ENCODE measurements at regions not wholly inside any gene's neighbourhood (a gene's known extent, or its start where the extent isn't known, plus 50 kb on each side); places are given as distances from the start of the nearest gene placed in this dataset.

GRCh38 chr2:211241891-211242290 lies 685.5 kb downstream of the CPS1 start:
- no peak overlapping the region for H3K4me3 ChIP-seq (replicated peaks; ENCODE audit: low read depth, low read length)
- no peak for DNase-seq (ENCODE audit: extremely low read depth, low read depth)
- TF ChIP-seq, protein P1, sequence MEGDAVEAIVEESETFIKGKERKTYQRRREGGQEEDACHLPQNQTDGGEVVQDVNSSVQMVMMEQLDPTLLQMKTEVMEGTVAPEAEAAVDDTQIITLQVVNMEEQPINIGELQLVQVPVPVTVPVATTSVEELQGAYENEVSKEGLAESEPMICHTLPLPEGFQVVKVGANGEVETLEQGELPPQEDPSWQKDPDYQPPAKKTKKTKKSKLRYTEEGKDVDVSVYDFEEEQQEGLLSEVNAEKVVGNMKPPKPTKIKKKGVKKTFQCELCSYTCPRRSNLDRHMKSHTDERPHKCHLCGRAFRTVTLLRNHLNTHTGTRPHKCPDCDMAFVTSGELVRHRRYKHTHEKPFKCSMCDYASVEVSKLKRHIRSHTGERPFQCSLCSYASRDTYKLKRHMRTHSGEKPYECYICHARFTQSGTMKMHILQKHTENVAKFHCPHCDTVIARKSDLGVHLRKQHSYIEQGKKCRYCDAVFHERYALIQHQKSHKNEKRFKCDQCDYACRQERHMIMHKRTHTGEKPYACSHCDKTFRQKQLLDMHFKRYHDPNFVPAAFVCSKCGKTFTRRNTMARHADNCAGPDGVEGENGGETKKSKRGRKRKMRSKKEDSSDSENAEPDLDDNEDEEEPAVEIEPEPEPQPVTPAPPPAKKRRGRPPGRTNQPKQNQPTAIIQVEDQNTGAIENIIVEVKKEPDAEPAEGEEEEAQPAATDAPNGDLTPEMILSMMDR (IDR thresholded peaks at IDR 0.05; ENCODE audit: low read depth, low read length, missing control alignments) = no peak

GRCh38 chr2:211247751-211248150 lies 691.4 kb downstream of the CPS1 start:
- no peak for DNase-seq (ENCODE audit: extremely low read depth, low read depth)
- TF ChIP-seq, protein P1 (IDR thresholded peaks at IDR 0.05; ENCODE audit: low read depth, low read length, missing control alignments) = no peak
- no peak overlapping the region for H3K4me3 ChIP-seq (replicated peaks; ENCODE audit: low read depth, low read length)

DNA sequence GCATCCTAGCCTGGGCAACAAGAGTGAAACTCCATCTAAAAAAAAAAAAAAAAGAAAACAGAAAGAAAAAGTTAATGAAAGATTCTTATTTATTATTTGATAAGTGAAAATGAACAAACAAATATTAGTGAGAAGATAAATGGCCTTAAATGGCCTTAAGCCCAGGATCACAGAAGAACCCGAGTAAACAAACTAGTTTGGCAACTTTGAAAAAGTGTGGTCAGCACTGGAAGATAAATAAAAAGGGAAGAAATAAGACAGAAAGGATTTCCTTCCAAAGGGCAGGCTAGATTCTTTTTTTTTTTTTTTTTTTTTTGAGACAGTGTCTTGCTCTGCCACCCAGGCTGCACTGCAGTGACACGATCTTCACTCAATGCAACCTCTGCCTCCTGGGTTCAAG lies 692.4 kb downstream of the CPS1 start:
- H3K4me3 ChIP-seq (replicated peaks; ENCODE audit: low read depth, low read length) = no peak overlapping the region
- DNase-seq (ENCODE audit: extremely low read depth, low read depth) = no peak
- TF ChIP-seq, protein P1 (IDR thresholded peaks at IDR 0.05; ENCODE audit: low read depth, low read length, missing control alignments) = no peak

DNA sequence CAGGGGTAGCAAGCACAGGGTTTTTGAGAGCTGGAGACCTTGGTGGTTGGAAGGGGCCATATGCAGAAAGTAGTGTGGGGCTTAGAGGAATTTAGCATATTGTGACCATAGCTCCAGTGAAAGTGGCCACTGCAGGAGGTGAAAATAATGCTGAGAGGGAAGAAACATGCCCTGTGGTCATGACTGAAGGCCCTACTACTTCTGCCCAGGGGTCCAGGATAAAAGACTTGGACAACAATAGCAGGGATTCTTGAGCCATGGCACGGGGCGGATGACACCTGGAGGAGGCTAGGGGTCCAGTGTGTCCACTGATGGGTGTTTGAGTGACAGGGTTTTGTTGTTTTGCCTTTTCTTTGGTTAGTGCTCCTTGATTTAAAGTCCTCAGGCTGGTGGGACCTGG lies 694.6 kb downstream of the CPS1 start:
- no peak for DNase-seq (ENCODE audit: extremely low read depth, low read depth)
- H3K4me3 ChIP-seq (replicated peaks; ENCODE audit: low read depth, low read length) = no peak overlapping the region
- TF ChIP-seq, protein P1 (IDR thresholded peaks at IDR 0.05; ENCODE audit: low read depth, low read length, missing control alignments) = no peak

GRCh38 chr2:211258646-211259335 lies 702.4 kb downstream of the CPS1 start:
- H3K4me3 ChIP-seq (replicated peaks; ENCODE audit: low read depth, low read length) = no peak overlapping the region
- TF ChIP-seq, protein P1 (IDR thresholded peaks at IDR 0.05; ENCODE audit: low read depth, low read length, missing control alignments) = no peak

GRCh38 chr2:211259831-211260476 lies 703.6 kb downstream of the CPS1 start:
- H3K4me3 ChIP-seq (replicated peaks; ENCODE audit: low read depth, low read length) = no peak overlapping the region
- DNase-seq (ENCODE audit: extremely low read depth, low read depth) = no peak
- TF ChIP-seq, protein P1 (IDR thresholded peaks at IDR 0.05; ENCODE audit: low read depth, low read length, missing control alignments) = no peak

More at GRCh38 chr2:211258646-211259335, 702.4 kb downstream of the CPS1 start:
- no peak for DNase-seq (ENCODE audit: extremely low read depth, low read depth)

All from HFF-Myc (cell line).